Ishikawa (cell line): ENCODE measurements at regions not wholly inside any gene's neighbourhood (a gene's known extent, or its start where the extent isn't known, plus 50 kb on each side); places are given as distances from the start of the nearest gene placed in this dataset.

Experiments used
- CEBPB ChIP-seq: IDR thresholded peaks from 2 replicates; pipeline ENCODE4 v1.6.1; 2012
- CREB1 ChIP-seq: IDR thresholded peaks from 2 replicates; pipeline ENCODE4 v1.6.1; 2012; ENCODE audit warnings: low read depth
- MAX ChIP-seq: IDR thresholded peaks from 2 replicates; pipeline ENCODE4 v1.6.1; 2012
- REST ChIP-seq: IDR thresholded peaks from 2 replicates; pipeline ENCODE4 v1.6.1; 2012; ENCODE audit warnings: low read depth, mild to moderate bottlenecking
- TAF1 ChIP-seq: IDR thresholded peaks from 2 replicates; pipeline ENCODE4 v1.6.1; 2012; ENCODE audit warnings: low read depth, mild to moderate bottlenecking
- TCF12 ChIP-seq: IDR thresholded peaks from 2 replicates; pipeline ENCODE4 v1.6.1; 2012; ENCODE audit warnings: low read depth
- USF1 ChIP-seq: IDR thresholded peaks from 2 replicates; pipeline ENCODE4 v1.6.1; 2012
- ZBTB7A ChIP-seq: IDR thresholded peaks from 2 replicates; pipeline ENCODE4 v1.6.1; 2012; ENCODE audit warnings: low read depth

DNA sequence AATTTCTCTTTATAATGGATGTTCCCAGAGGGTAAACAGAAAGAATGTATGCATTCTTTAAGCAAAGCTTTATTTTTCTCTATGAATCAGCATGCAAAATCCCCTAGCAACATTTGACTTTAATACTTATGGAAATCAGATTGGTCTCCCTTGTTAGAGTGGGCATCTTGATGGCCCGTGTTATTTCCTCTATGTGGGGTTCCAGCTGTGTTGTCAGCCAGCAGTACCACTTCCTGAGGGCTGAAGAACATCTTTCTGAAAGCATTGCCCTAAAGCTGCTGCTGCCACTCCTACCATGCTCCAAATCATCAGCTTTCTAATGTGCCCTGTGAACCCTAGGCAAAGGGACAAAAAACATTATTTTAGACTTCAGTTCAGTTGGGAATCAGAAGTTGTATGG lies 70.4 kb upstream of the HECTD2 start:
- TF ChIP-seq CEBPB (no peak), REST (no peak), CREB1 (no peak), TAF1 (no peak), ZBTB7A (no peak), USF1 (no peak), TCF12 (no peak), MAX (no peak)
